SHP77 treated with DMSO at 0.1 percent for 48 hours (cell line): ENCODE measurements at regions not wholly inside any gene's neighbourhood (a gene's known extent, or its start where the extent isn't known, plus 50 kb on each side); places are given as distances from the start of the nearest gene placed in this dataset.
"Not testable (repeated sequence)": the region's sequence is repeated elsewhere in the genome, so short reads cannot be mapped to it uniquely, and the experiment has no call there.

Source experiments
- DNase-seq: peaks from one replicate; lab custom pipeline; 2025; lab: John Stamatoyannopoulos, UW

DNA sequence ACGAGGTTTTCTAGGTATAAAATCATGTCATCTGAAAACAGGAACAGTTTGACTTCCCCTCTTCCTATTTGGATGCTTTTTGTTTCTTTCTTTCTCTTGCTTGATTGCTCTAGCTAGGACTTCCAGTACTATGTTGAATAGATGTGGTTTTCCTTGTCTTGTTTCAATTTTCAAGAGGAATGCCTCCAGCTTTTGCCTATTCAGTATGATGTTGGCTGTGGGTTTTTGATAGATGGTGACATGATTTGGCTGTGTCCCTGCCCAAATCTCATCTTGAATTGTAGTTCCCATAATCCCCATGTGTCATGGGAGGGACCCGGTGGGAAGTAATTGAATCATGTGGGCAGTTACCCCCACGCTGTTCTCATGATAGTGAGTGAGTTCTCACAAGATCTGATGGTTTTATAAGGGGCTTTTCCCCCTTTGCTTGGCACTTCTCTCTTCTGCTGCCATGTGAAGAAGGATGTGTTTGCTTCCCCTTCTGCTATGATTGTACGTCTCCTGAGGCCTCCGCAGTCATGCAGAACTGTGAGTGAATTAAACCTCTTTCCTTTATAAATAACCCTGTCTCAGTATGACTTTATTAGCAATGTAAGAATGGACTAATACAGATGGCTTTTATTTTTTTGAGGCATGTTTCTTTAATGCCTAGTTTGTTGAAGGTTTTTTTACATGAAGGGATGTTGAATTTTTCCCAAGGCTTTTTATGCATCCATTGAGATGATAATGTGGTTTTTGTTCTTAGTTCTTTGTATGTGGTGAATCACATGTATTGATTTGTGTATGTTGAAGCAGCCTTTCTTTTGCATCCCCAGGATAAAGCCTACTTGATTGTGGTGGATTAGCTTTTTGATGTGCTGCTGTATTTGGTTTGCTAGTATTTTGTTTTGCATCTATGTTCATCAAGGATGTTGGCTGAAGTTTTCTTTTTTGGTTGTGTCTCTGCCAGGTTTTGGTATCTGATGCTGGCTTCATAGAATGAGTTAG is 239.1 kb downstream of the THBS2 start:
- no peak for DNase-seq

DNA sequence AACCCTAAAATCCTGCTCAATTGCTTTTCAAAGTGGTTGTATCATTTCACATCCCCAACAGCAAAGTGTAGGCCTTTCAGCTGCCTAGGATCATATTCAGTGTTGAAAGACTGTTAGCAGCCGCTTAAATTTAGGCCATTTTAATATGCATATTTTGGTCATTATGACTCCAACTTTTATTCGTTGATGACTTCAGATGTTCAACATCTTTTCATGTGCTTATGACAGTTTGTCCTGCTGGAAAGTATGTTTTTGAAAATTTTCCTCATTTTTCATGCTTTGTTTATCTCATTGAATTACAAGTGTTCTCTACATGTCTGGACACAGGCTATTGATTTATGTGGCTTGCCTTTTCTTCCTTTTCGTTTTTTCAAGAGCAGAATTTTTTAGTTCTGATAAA is 244.0 kb downstream of the THBS2 start:
- DNase-seq: no peak

DNA sequence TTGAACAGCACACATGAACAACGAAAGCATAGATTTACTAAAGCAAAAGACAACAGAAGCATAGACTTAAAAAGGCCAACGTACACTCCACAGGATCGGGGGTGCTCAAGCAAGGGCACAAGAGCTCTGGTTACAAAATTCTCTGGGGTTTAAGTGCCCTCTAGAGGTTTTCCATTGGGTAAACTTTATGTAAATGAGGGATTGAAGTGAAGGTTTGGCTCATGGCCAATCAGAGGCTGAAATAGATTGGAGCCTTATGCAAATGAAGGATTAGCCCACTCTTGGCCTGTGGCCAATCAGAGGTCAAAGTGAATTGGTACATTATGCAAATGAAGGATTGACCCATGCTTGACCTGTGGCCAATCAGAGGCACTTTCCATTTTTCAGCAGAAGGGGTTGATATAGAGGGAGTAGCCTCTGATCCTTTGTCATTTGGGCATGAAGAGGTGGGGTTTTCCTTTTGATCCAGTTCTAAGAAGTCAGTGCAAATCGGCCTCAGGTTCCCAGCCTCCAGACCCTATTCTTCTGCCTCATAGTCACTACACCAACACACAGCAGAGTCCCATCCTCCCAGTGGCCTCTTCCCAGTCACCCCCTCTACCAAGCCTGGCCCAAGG is 244.9 kb downstream of the THBS2 start:
- DNase-seq: no peak

DNA sequence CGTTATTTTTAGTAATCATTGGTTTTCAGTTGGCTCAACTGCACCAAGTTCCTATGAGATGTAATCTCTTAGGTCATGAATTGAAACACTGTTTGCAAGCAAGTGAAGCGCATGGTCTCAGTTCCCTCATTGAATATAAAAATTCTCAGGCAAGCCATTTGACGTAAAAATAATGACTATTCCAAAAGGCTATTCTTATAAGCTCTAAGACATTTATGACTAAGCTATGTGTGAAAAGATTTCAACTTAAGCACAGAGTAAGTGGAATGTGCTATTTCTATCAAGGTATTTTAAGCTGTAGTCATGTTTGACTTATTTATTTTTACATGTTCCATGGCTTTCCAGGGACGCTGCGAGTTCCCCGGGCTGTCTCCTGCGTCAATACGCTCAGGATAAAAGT is 248.5 kb downstream of the THBS2 start:
- no peak for DNase-seq

DNA sequence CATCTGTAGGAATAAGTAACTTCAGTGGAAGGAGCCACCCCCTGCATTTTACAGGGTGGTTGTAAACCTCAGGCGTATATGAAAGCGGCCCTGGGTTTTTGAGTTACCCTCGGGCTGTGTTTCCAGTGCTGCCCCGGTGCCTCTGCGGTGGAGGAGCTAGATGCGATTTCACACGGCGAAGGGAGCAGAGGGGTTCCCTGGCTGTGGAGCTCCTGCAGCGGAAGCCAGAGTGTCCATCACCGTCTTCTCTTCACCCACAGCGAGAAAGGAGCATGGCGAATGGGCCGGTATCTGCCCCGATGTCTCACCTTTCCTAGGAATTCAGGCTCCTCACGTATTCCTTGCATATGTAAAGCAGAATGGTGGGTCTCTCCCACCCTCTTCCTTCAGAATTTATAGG is 253.6 kb downstream of the THBS2 start:
- DNase-seq: no peak

- no peak for DNase-seq
Measured at GRCh38 chr6:168999392-168999791, 254.3 kb downstream of the THBS2 start.

DNA sequence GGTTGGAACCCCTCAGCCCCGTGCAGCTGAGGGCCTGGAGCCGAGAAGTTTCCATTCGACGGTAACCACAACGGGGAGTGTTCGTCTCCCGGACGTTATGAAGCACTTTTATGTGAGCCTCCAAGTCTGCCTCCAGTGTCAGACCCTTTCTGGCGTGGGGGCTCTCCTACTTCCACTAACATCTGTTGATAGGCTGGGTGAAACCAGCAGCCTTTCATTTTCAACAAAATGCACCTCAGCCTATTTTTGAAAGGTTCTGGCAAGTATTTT is 257.4 kb downstream of the THBS2 start:
- DNase-seq: no peak

DNA sequence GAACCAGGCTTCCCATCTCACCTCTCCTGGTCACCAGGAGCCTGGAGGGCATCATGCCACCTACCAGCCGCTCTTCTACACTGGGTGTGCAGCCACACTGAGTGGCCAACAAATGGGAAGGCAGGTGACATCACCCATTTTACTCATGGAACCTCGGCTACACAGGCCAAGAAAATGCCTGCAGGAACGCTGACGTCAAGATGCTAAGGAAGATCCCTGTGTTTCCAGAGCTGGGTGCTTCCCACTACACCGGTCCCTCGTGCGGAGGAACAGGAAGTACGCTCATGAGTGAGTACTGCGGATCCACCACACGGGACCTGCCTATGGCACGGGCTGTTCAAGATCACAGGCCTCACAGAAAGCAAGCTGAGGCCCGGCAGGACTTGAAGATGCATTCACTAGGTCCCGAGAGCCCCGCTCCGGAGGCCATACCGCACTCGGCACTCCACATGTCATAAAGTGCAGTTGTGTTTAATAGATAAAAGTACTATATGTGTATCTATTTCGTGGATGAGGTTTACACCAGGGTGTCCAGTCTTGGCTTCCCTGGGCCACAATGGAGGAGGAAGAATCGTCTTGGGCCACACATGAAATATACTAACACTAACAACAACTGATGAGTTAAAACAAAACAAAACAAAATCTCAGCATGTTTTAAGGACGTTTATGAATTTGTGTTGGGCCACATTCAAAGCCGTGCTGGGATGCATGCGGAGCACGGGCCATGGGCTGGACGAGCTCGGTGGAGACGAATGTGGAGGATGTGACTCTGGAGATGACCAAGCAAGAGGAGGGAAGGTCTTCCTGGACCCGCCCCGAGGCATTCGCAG is 257.9 kb downstream of the THBS2 start:
- DNase-seq: no peak

DNA sequence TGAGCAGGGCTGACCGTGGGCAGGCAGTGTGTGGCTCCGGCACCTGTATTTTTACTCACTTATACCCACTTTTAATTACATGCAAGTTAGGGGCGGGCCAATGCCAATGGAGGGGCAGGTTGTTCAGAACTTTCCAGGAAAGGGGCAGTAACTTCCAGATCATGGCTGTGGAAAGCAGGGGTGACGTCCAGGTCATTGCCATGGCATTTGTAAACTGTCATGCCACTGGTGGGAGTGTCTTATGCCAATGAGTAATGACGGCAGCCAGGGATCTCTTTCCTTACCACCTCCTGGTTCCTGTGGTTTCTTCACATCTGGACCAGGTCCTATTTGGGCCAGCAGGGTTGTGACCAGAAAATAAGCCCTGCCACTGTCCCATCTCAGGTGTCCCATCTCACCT is 258.7 kb downstream of the THBS2 start:
- DNase-seq: no peak

DNA sequence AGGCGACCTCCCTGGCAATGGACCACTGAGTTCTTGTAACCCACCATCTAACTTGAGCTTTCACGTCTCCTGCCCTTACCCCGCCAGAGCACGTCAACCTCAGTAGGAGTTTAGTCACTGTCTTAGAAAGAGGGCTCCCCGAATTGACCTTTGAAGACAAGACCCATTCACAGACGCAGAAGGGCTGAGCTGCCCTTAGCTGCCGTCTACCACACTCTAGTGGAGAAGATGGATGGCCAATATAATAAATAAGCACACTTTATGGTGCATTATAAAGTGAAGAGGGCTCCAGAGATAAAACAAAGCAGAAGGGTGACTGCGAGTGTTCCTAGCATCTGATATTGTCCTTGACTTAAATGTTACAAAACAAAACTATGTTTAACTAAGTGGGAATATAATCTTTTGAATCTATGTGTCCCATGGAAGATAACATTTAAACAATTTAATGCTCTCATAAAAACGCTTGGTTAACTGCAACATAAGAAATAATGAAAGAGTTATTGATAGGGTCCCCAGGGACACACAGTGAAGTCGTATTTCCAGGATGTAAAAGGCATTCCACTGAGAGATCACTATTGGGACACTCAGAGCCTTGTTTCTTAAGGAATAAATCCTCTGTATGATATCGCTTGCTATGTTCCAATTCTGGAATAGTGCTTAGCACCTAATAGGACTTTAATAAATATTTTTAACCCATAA is 261.1 kb downstream of the THBS2 start:
- DNase-seq: no peak

- DNase-seq: not testable (repeated sequence)
Measured at GRCh38 chr6:168991695-168992094, 262.0 kb downstream of the THBS2 start.

GRCh38 chr6:168990019-168990751 is 263.5 kb downstream of the THBS2 start:
- DNase-seq: no peak

GRCh38 chr6:168989421-168989820 is 264.2 kb downstream of the THBS2 start:
- no peak for DNase-seq

DNA sequence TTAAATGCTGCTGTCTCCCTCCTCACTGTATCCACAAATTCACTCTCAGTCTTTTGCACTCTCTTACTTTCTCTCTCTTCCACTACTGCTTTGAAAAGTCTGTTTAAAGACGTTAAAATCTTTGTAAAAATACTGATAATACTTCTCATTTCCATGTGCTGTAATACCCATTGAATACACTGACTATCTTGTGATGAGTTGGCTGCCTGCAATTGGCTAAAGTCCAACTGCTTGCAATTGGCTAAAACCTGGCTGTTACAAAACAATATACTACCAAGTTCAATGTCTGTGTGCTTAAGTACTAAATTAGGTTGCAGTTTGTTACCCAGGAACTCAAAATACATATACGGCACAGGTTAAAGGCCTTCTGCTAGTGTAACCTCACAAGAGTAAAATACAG is 264.8 kb downstream of the THBS2 start:
- no peak for DNase-seq

DNA sequence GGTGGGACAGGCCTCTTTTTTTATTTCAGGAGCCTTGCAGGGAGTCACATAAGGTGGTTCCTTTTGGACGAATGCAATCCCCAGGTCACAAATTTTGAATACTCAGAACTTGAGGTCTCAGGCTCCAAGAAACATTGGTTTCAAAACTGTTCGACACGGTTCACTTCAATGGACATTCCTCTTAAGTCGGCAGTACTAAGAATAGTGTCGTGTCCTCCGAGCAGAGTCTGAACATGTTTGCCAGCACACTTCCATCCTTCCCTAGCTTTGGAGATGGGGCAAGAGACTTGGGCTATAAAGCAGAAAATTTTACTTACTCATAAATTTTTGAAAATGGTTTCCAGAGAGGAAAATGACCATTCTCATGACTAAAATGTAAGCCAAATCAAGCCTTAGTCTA is 265.4 kb downstream of the THBS2 start:
- DNase-seq: no peak

DNA sequence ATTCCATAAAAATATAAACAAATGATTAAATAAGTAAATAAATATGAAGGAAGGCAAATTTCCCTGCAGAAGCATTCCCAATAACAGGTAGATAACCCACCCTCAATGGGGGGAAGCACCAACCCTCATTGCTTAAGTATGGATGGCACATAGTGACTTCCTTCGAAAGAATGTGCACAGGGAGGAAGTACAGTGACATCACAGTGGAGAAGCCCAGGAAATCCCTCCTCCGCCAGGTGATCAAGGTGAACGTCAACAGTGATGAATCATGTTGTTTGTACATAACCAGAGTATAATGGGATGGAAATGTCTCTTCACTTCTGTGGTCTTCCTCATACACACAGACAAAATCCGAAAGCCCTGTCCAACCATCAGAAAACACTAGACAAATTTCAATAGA is 267.9 kb downstream of the THBS2 start:
- no peak for DNase-seq

GRCh38 chr6:168983925-168984324 is 269.7 kb downstream of the THBS2 start:
- no peak for DNase-seq

DNA sequence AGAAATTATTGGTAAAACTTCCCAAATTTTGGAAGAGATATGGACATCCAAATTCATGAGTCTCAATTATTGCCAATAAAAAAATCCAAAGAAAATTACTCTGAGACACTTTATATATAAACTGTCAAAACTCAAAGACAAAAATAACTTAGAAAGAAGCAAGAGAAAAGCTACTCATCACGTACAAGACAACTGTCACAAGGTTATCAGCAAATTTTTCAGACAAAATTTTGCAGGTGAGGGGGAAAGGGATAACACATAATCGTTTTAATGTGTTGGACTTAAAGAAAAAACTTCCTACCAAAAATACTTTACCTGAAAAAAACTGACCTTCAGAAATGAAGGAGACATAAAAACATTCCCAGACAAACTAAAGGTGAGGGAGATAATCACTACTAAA is 272.5 kb downstream of the THBS2 start:
- DNase-seq: no peak

- no peak for DNase-seq
Measured at GRCh38 chr6:168979254-168979653, 274.4 kb downstream of the THBS2 start.

- DNase-seq: no peak
Measured at GRCh38 chr6:168972128-168972527, 281.5 kb downstream of the THBS2 start.

DNA sequence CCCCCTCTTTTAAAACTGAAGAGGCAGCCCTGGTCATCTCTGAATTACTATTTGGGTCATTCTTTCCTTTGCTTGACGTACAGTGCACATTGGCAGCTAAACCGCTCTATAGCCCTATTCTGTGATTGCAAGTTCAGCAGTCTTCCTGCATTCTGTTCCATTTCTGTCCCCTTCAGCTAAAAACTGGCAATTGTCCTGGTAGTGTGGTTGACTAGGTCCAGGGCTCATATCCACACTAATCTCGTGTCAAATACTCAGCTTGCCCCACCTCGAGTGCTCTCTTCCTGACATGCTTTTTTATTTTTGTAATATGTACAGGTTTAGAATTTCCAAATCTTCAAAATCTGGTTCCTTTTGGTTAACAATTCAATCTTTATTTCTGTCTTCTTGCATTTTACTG is 282.1 kb downstream of the THBS2 start:
- no peak for DNase-seq

GRCh38 chr6:168968801-168969200 is 284.8 kb downstream of the THBS2 start:
- no peak for DNase-seq
